ENCODE measurements at regions not wholly inside any gene's neighbourhood (a gene's known extent, or its start where the extent isn't known, plus 50 kb on each side); places are given as distances from the start of the nearest gene placed in this dataset.

DNA sequence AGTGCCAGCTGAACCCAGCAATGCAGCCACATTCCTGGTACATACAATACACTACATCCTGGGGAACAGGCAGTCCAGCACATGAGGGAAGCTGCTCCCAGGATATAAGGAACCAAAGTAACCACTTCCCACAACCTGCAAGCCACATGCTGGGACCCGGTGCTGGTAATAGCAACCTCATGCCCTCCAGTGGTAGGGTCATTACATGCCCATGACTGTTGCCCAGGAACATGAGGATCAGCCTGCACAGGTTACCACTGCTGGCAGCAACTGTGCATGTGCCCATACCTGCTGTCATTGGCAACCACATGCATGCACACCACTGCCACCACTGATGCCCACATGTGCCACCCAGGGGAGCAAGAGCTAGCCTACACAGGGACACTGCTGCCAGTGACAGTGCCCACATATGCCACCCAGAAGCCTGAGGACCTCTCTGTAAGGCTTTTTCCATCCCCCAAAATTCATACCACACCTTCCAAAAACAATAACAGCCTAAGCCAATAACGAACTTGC, 1982.5 kb downstream of the ARAP2 start:
- TF ChIP-seq POLR2AphosphoS5 (IDR thresholded peaks at IDR 0.05) (no peak), EP300 (IDR thresholded peaks at IDR 0.05) (no peak), POLR2A (IDR thresholded peaks at IDR 0.05) (no peak)
- TF ChIP-seq, protein P1, sequence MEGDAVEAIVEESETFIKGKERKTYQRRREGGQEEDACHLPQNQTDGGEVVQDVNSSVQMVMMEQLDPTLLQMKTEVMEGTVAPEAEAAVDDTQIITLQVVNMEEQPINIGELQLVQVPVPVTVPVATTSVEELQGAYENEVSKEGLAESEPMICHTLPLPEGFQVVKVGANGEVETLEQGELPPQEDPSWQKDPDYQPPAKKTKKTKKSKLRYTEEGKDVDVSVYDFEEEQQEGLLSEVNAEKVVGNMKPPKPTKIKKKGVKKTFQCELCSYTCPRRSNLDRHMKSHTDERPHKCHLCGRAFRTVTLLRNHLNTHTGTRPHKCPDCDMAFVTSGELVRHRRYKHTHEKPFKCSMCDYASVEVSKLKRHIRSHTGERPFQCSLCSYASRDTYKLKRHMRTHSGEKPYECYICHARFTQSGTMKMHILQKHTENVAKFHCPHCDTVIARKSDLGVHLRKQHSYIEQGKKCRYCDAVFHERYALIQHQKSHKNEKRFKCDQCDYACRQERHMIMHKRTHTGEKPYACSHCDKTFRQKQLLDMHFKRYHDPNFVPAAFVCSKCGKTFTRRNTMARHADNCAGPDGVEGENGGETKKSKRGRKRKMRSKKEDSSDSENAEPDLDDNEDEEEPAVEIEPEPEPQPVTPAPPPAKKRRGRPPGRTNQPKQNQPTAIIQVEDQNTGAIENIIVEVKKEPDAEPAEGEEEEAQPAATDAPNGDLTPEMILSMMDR (IDR thresholded peaks at IDR 0.05): no peak

All from stomach (tissue), 4 donors.